Stimulated activated CD4-positive, alpha-beta T cell treated with anti-CD3 and anti-CD28 coated beads, Interleukin-2, amount 100 ng/mL, for 24 hours (primary cell): ENCODE measurements at regions not wholly inside any gene's neighbourhood (a gene's known extent, or its start where the extent isn't known, plus 50 kb on each side); places are given as distances from the start of the nearest gene placed in this dataset.
"Not testable (repeated sequence)": the region's sequence is repeated elsewhere in the genome, so short reads cannot be mapped to it uniquely, and the experiment has no call there.

Experiments
- DNase-seq, 2 donors: peaks; one replicate each; pipeline ENCODE4 v3.0.0-alpha.2; 2020

- no peak for DNase-seq
Measured at GRCh38 chr4:54843106-54843505, 185.3 kb downstream of the KIT start.

- DNase-seq, result no peak
Measured at GRCh38 chr4:54842656-54843055, 184.9 kb downstream of the KIT start.

- no peak for DNase-seq
Measured at GRCh38 chr4:54842226-54842625, 184.5 kb downstream of the KIT start.

GRCh38 chr4:54840992-54841768, 183.4 kb downstream of the KIT start:
- no peak for DNase-seq

- no peak for DNase-seq
Measured at GRCh38 chr4:54840430-54840829, 182.7 kb downstream of the KIT start.

- no peak for DNase-seq
Measured at GRCh38 chr4:54838301-54838700, 180.5 kb downstream of the KIT start.

GRCh38 chr4:54837576-54838140, 179.9 kb downstream of the KIT start:
- DNase-seq, result no peak

GRCh38 chr4:54828361-54828760, 170.6 kb downstream of the KIT start:
- not testable (repeated sequence) for DNase-seq

- no peak for DNase-seq
Measured at GRCh38 chr4:54823616-54824015, 165.9 kb downstream of the KIT start.

- DNase-seq, result no peak
Measured at GRCh38 chr4:54819034-54819433, 161.3 kb downstream of the KIT start.

GRCh38 chr4:54818481-54818880, 160.7 kb downstream of the KIT start:
- no peak for DNase-seq

- no peak for DNase-seq
Measured at GRCh38 chr4:54813674-54814073, 155.9 kb downstream of the KIT start.

- DNase-seq, result no peak
Measured at GRCh38 chr4:54806351-54806750, 148.6 kb downstream of the KIT start.

- DNase-seq, result no peak
Measured at GRCh38 chr4:54802336-54802735, 144.6 kb downstream of the KIT start.

GRCh38 chr4:54800831-54801530, 143.2 kb downstream of the KIT start:
- no peak for DNase-seq

GRCh38 chr4:54794579-54794978, 136.8 kb downstream of the KIT start:
- no peak for DNase-seq

GRCh38 chr4:54793856-54794422, 136.2 kb downstream of the KIT start:
- no peak for DNase-seq
